ENCODE measurements at regions not wholly inside any gene's neighbourhood (a gene's known extent, or its start where the extent isn't known, plus 50 kb on each side); places are given as distances from the start of the nearest gene placed in this dataset.
A peak's percentile ranks its signal among the peaks of the same experiment; 100 is the strongest.

- CTCF ChIA-PET, result interaction anchor here (0.6 kb wide), 1 partner anchor 30 kb away, joined by 3 read pairs; no protein-coding TSS in a partner anchor
- Histone ChIP-seq H3K9me3 (no peaks in the 10 kb centered on the region), H3K4me2 (peak overlapping the region; percentile 13; the same call in 2 of the 3 replicates), H3K4me3 (no peak overlapping the region), H3K27ac (peak overlapping the region in 1 of 2 experiments; percentile 66; a peak in 2 of 6 replicates), H3K4me1 (no peaks in the 10 kb centered on the region)
- DNase-seq (ENCODE audit: low read depth in 1 of 2, low spot score in 1 of 2), result peak in 1 of 2 experiments; percentile 75
- POLR2A ChIA-PET, result no interaction called here
- peak; percentile 66 to 94; a peak in 5 of 6 replicates for ATAC-seq
- FAIRE-seq, result no peak
- WGBS (ENCODE audit: missing lambda C conversion rate), result 53% methylated on average over 10 of the region's 15 CpGs
- TF ChIP-seq SMC3 (IDR thresholded peaks at IDR 0.05) (0 out of 3 replicates have a peak, but pooled peaks have one; percentile 22), E2F6 (IDR thresholded peaks at IDR 0.05; ENCODE audit: borderline replicate concordance, low read depth) (peak; percentile 1; the same call in 1 of the 2 replicates), MAX (IDR thresholded peaks at IDR 0.05) (peak; percentile 48), FOXS1 (CRISPR knock-in tag; IDR thresholded peaks at IDR 0.05) (no peak), RAD21 (conservative IDR thresholded peaks at IDR 0.05 in 1 of 2, IDR thresholded peaks at IDR 0.05 in 1 of 2) (peak; percentile 57 to 61; a peak in 4 of 5 replicates), GATA3 (IDR thresholded peaks at IDR 0.05; ENCODE audit: borderline replicate concordance) (no peak), CTCF (IDR thresholded peaks at IDR 0.05) (peak; percentile 33)
These were observed 192.5 kb upstream of the STK26 start for GRCh38 chrX:131830400-131831184.

GRCh38 chrX:131831185-131831520 is 191.9 kb upstream of the STK26 start:
- DNase-seq (ENCODE audit: low read depth in 1 of 2, low spot score in 1 of 2) (no peak), ATAC-seq (no peak), FAIRE-seq (no peak)
- Histone ChIP-seq H3K4me3 (no peak overlapping the region), H3K27ac (peak overlapping the region; percentile 5 to 66; a peak in 2 of 6 replicates), H3K9me3 (no peaks in the 10 kb centered on the region), H3K4me2 (peak overlapping the region; percentile 13; the same call in 2 of the 3 replicates), H3K4me1 (no peaks in the 10 kb centered on the region)
- CTCF ChIA-PET, result interaction anchor here (0.7 kb wide), 1 partner anchor 12 kb away, joined by 4 read pairs; no protein-coding TSS in a partner anchor
- TF ChIP-seq RFX5 (IDR thresholded peaks at IDR 0.05) (no peak), HDAC2 (IDR thresholded peaks at IDR 0.05) (no peak), FOSB (CRISPR knock-in tag; IDR thresholded peaks at IDR 0.05) (no peak), ZSCAN20 (CRISPR knock-in tag; IDR thresholded peaks at IDR 0.05) (no peak), ESRRA (IDR thresholded peaks at IDR 0.05; ENCODE audit: borderline replicate concordance, low read length) (no peak), BCL3 (IDR thresholded peaks at IDR 0.05) (no peak), HEYL (CRISPR knock-in tag; IDR thresholded peaks at IDR 0.05) (no peak), ATOH8 (CRISPR knock-in tag; IDR thresholded peaks at IDR 0.05; ENCODE audit: low read depth) (no peak)
- 90% methylated on average over 2 of the region's 2 CpGs for whole genome bisulfite sequencing (ENCODE audit: missing lambda C conversion rate)
- POLR2A ChIA-PET, result no interaction called here

GRCh38 chrX:131836161-131836560 is 186.9 kb upstream of the STK26 start:
- 45% methylated on average over 3 of the region's 3 CpGs for WGBS (ENCODE audit: missing lambda C conversion rate)
- ChIA-PET POLR2A (no interaction called here), CTCF (no interaction called here)
- TF ChIP-seq EP300 (IDR thresholded peaks at IDR 0.05), result no peak
- no peak for TF ChIP-seq POLR2A (IDR thresholded peaks at IDR 0.05; ENCODE audit: low read length)
- TF ChIP-seq ZSCAN20 (CRISPR knock-in tag; IDR thresholded peaks at IDR 0.05), result no peak
- no peak for TF ChIP-seq ZFP36 (IDR thresholded peaks at IDR 0.05; ENCODE audit: borderline replicate concordance, partially characterized antibody)
- no peak for TF ChIP-seq USF2 (IDR thresholded peaks at IDR 0.05)
- TF ChIP-seq MAZ (IDR thresholded peaks at IDR 0.05; ENCODE audit: borderline replicate concordance, low read depth, low read length), result no peak
- H3K4me3 ChIP-seq, result no peak overlapping the region
- H3K9me3 ChIP-seq, result no peaks in the 10 kb centered on the region
- FAIRE-seq, result peak; percentile 61
- no peaks in the 10 kb centered on the region for H3K4me1 ChIP-seq
- no peak for ATAC-seq
- no peak overlapping the region for H3K4me2 ChIP-seq
- DNase-seq (ENCODE audit: low read depth in 1 of 2, low spot score in 1 of 2), result no peak
- H3K27ac ChIP-seq, result no peak overlapping the region

All from A549 (cell line).